ENCODE measurements at regions not wholly inside any gene's neighbourhood (a gene's known extent, or its start where the extent isn't known, plus 50 kb on each side); places are given as distances from the start of the nearest gene placed in this dataset.
A peak's percentile ranks its signal among the peaks of the same experiment; 100 is the strongest.

- TF ChIP-seq FOSL1 (IDR thresholded peaks at IDR 0.05; ENCODE audit: insufficient read depth, low read depth, low read length): no peak
- TF ChIP-seq CBX8 (IDR thresholded peaks at IDR 0.05; ENCODE audit: borderline replicate concordance, low read depth, low read length): no peak
- TF ChIP-seq MAX (IDR thresholded peaks at IDR 0.05): peak; percentile 45; the same call in 1 of the 2 replicates
- no peak for TF ChIP-seq POLR2AphosphoS5 (IDR thresholded peaks at IDR 0.05; ENCODE audit: low read depth, low read length)
- no peak for TF ChIP-seq GTF2F1 (IDR thresholded peaks at IDR 0.05; ENCODE audit: borderline replicate concordance, low read depth, low read length)
- H3K9ac ChIP-seq (replicated peaks in 1 of 4; ENCODE audit: extremely low read depth in 1 of 4, low read depth in 3 of 4, low read length in 3 of 4): no peak overlapping the region
- no peaks in the 10 kb centered on the region for H3K9me3 ChIP-seq (ENCODE audit: insufficient read depth in 2 of 2, low read depth in 1 of 2, low read length in 1 of 2)
- H3K4me2 ChIP-seq (ENCODE audit: insufficient read depth in 1 of 2, low read depth in 2 of 2, low read length in 2 of 2): no peak overlapping the region
- no peak for DNase-seq (ENCODE audit: low read depth in 1 of 2, low spot score in 2 of 2)
- H4K20me1 ChIP-seq (replicated peaks in 1 of 2; ENCODE audit: control insufficient read depth in 1 of 2, insufficient read depth in 2 of 2, low read length in 2 of 2): no peaks in the 10 kb centered on the region
- no peak overlapping the region for H2AK5ac ChIP-seq (ENCODE audit: low read depth, low read length)
- no peaks in the 10 kb centered on the region for H3K79me1 ChIP-seq (ENCODE audit: low read depth, low read length)
- H3K23ac ChIP-seq (ENCODE audit: insufficient read length): no peak overlapping the region
- H4K91ac ChIP-seq (replicated peaks; ENCODE audit: insufficient read length, low read length): no peak overlapping the region
- H2BK5ac ChIP-seq (ENCODE audit: low read depth, low read length): no peak overlapping the region
- WGBS, 2 experiments (ENCODE audit: extremely low coverage in 1 of 2, insufficient coverage in 1 of 2, insufficient read length in 1 of 2, insufficient replicate concordance in 2 of 2, low coverage in 1 of 2, low lambda C conversion rate in 2 of 2, missing lambda C conversion rate in 1 of 2): 87% methylated on average over 10 of the region's 10 CpGs; no CpG with 5 or more reads in 1 of the 2 experiments
- no peak overlapping the region for H3K4me3 ChIP-seq (ENCODE audit: extremely low read depth in 1 of 4, insufficient read depth in 2 of 4, low read depth in 3 of 4, low read length in 4 of 4)
- no peaks in the 10 kb centered on the region for H3K79me2 ChIP-seq (ENCODE audit: control insufficient read depth in 1 of 2, insufficient read depth in 2 of 2, low read length in 2 of 2)
- H3K36me3 ChIP-seq (ENCODE audit: control insufficient read depth in 2 of 4, insufficient read depth in 4 of 4, low read length in 3 of 4): no peaks in the 10 kb centered on the region
- ChIA-PET POLR2A (ENCODE audit: partially characterized antibody) (no interaction called here), CTCF (ENCODE audit: partially characterized antibody) (interaction anchor here (0.8 to 1.1 kb wide), 2 partner anchors 32 to 40 kb away, joined by 3 read pairs; no protein-coding TSS in a partner anchor)
- no peak overlapping the region for H3K14ac ChIP-seq (ENCODE audit: insufficient read length)
- peak overlapping the region; percentile 62; the same call in 1 of the 2 replicates for H3K18ac ChIP-seq (ENCODE audit: extremely low read depth, low read length)
- H3K27me3 ChIP-seq (replicated peaks in 1 of 4; ENCODE audit: control insufficient read depth in 3 of 4, extremely low read depth in 1 of 4, insufficient read depth in 3 of 4, low read length in 3 of 4): no peaks in the 10 kb centered on the region; a peak in 2 of 7 replicates
- H2BK120ac ChIP-seq (replicated peaks; ENCODE audit: low read depth, low read length): no peak overlapping the region
- no peak overlapping the region for H2BK15ac ChIP-seq (ENCODE audit: low read length)
- H3K56ac ChIP-seq (replicated peaks; ENCODE audit: insufficient read length, low read depth, low read length): no peak overlapping the region
- no peak overlapping the region for H2BK20ac ChIP-seq (ENCODE audit: low read length)
- no peak for FAIRE-seq
- H3K4ac ChIP-seq (replicated peaks; ENCODE audit: insufficient read length, low read depth, low read length): no peak overlapping the region
- H2AFZ ChIP-seq (ENCODE audit: low read length): no peak overlapping the region
- no peak overlapping the region for H4K5ac ChIP-seq (ENCODE audit: insufficient read length, low read depth, low read length)
- 0 out of 2 replicates have a peak overlapping the region, but pooled peaks have one; percentile 20 for H2BK12ac ChIP-seq (ENCODE audit: low read depth, low read length)
- no peak overlapping the region for H3K27ac ChIP-seq (ENCODE audit: low read depth, low read length)
- H4K8ac ChIP-seq (ENCODE audit: extremely low read depth, insufficient read depth, low read length): peak overlapping the region; percentile 23; the same call in 1 of the 2 replicates
- H3K4me1 ChIP-seq (replicated peaks in 1 of 4; ENCODE audit: control insufficient read depth in 3 of 4, insufficient read depth in 4 of 4, low read length in 3 of 4): peaks cover 0 to 8% (median 4%) of the 10 kb centered on the region in 4 experiments; a peak in 4 of 7 replicates
- H3K23me2 ChIP-seq (ENCODE audit: low read depth, low read length): no peaks in the 10 kb centered on the region
These were observed 345.7 kb upstream of the FAT1 start for GRCh38 chr4:187069398-187069797.

Measured in H1 (cell line).